Endometrial microvascular endothelial cells (primary cell): ENCODE measurements at regions not wholly inside any gene's neighbourhood (a gene's known extent, or its start where the extent isn't known, plus 50 kb on each side); places are given as distances from the start of the nearest gene placed in this dataset.

Experiments used
- in situ Hi-C: cut with HindIII; loops from 2 replicates; pipeline ENCODE4 v1.10.0; 2017; ENCODE audit warnings: low sequenced_read_pairs, low pct_unique_long_range_greater_than_20kb; ENCODE audit errors: inconsistent ontology term

DNA sequence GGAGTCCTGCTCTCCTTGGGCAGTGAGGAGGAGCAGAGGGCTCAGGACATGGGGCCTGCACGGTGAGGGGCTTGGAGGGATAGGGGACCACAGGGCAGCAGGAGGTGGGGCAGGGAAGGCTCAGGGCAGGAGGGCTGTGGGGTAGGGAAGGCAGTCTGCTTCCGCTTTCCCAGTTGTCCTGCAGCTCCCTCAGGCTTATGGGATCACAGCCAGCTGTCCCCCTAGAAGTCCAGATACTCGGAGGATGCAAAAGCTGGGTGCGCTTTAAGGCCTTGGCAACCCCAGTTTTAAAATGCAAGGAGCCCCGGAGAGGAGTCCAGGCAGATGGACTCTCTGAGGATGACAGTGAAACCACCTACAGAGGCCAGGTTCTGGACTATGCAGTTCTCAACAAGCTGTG is 299.1 kb upstream of the FOXF1 start:
- in situ Hi-C loops: no loop called here

- in situ Hi-C loops: no loop called here
Measured at GRCh38 chr16:86211800-86212199, 298.5 kb upstream of the FOXF1 start.

DNA sequence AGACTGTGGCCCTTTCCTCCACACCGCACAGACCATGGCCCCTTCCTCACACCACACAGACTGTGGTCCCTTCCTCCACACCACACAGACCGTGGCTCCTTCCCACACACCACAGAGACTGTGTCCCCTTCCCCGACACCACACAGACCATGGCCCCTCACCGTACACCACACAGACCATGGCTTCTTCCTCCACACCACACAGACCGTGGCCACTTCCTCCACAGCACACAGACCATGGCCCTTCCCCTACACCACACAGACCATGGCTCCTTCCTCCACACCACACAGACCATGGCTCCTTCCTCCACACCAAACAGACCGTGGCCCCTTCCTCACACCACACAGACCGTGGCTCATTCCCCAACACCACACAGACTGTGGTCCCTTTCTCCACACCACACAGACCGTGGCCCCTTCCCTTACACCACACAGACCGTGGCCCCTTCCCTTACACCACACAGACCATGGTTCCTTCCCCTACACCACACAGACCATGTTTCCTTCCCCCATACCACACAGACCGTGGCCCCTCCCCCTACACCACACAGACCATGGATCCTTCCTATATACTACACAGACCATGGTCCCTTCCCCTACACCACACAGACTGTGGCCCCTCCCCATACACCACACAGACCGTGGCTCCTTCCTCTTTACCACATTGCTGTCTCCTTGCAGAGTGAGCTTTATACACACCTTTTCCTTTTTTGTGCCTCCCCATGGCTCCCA is 297.5 kb upstream of the FOXF1 start:
- in situ Hi-C loops: no loop called here

GRCh38 chr16:86213437-86214205 is 296.7 kb upstream of the FOXF1 start:
- in situ Hi-C loops: no loop called here

- in situ Hi-C loops: no loop called here
Measured at GRCh38 chr16:86214326-86215232, 295.7 kb upstream of the FOXF1 start.

DNA sequence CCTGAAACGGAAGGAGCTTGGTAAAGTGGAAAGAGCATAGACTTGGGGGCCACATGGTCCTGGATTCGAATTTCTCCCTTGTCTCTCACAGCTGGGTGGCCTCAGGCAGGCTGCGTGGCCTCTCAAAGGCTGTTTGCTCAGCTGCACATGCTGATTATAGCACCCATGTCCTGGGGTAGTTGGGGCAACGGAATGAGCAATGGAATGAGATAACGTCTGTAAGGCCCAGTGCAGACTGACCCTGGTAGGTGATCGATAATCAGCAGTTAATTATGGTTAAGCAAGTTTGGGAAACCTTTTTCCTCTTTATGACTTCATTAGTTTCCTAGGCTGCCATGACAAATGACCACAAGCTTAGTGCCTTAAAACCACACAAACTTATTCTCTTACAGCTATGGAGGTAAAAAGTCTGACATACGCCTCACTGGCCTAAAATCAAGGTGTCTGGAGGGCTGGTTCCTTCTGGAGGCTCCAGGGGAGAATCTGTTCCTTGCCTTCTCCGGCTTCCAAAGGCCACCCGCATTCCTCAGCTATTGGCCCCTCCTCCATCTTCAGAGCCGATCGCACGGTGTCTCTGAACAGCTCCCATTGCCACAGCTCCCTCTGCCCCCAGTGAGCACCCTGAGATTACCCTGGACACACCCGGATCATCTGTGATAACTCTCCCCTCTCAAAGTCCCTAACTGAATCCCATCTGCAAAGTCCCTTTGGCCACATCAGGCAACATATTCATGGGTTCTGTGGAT is 294.9 kb upstream of the FOXF1 start:
- in situ Hi-C loops: no loop called here

GRCh38 chr16:86215979-86216585 is 294.2 kb upstream of the FOXF1 start:
- in situ Hi-C loops: no loop called here

DNA sequence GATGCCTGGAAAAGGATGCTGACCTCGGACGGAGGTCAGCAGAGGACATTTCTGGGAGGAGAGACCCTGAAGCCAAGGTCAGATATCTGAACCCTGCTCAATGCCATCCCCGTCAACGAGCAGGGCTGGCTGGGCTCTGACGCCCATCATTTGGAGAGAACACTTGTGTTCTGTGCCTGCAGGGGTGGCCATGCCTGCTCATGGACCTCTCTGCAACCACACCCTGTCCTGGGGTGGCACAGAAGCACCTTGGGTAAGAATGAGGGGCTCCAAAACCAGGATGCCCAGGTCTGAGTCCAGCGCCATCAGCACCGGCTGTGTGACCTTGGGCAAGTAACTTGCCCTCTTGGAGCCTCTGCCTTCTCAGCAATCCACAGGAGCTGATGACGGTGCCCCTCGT is 293.7 kb upstream of the FOXF1 start:
- in situ Hi-C loops: no loop called here

GRCh38 chr16:86217001-86217890 is 293.1 kb upstream of the FOXF1 start:
- in situ Hi-C loops: no loop called here

DNA sequence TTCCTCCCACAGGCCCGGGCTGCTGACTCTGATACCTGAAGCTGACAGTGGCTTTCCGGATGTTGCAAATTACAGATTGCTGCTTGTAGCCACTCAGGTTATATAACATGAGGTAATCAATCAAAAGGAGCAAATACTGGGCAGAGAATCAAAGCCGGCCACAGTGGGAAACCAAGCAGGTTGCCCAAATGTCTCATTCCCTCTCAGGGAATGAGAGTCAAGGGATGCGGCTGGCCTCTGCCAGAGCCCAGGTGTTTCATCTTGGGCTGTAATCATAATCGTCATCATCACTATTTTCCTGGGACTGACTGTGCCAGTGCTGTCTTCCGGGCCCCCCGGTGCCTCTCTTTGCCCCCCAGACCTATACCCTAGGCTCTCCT is 292.4 kb upstream of the FOXF1 start:
- in situ Hi-C loops: no loop called here

- in situ Hi-C loops: no loop called here
Measured at GRCh38 chr16:86218479-86219170, 291.7 kb upstream of the FOXF1 start.

DNA sequence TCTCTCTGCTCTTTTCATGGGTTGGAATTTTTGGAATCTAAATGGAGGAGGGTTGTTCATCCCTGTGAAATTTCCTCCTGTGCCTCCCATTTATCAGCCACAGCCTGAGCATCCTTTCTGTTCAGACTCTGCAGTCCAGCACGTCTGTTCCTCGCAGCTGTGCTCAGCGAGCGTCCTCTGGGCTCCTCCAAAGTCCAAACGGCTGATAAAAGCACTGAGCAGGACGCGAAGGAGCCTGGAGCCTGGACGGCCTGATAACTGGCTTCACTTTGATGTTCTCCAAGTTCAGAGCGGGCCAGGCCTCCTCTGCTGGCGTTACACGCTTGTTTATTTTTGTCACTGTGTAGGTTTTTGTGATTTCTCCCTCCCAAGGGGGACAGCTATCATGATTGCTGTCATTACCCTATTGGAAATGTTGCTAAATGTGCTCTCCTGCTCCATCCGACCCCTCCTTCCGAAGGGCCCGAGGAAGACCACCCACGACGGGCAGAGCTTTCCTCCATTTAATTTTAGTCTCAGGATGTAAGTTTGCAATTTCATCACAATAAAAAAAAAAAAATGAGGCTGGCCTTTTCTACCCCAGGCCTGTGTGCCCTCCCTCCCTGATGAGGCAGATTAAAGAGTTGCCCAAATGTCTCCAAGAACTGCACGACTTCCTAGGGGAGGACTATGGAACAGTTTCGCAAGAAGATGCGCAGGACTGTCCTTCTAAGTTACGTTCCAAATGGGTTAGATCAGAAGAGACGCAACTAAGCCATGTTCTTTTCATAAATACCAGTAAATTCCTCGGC is 290.5 kb upstream of the FOXF1 start:
- in situ Hi-C loops: no loop called here

GRCh38 chr16:86220561-86220960 is 289.8 kb upstream of the FOXF1 start:
- in situ Hi-C loops: no loop called here

DNA sequence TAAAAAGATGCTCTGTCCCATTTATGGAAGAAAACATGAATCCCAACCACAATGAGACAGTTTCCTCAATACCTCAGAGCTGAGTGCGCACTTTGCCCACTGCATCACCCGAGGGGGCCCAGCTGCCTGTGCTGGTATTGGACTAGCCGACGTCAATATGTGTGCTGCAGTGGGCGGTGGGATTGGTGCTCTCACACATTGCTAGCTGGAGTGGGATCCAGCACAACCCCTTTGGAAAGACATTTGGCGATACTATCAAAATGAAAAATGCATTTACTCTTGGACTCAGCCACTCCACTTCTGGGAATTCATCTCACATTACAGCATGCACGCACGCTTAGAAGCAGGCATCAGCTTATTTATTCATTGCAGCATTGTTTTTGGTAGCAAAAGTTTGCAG is 289.2 kb upstream of the FOXF1 start:
- in situ Hi-C loops: no loop called here

DNA sequence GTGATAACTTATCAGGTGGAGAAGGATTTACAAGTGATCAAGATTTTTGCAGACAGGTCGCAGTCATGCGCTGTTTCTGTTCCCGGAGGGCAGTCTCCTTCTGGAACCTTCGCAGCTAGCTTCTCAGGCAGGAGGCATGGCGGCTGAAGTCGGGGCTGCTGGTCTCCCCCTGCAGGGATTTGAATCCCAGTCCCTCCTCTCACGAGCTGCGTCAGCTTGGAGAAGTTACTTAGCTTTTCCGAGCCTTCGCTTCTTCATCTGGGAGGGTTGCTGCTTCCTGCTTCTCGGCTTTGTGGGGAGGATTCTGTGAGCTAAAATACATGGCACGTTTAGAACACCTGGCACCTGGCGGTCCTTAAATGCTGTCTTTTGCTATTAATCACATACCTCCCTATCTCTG is 287.8 kb upstream of the FOXF1 start:
- in situ Hi-C loops: no loop called here

DNA sequence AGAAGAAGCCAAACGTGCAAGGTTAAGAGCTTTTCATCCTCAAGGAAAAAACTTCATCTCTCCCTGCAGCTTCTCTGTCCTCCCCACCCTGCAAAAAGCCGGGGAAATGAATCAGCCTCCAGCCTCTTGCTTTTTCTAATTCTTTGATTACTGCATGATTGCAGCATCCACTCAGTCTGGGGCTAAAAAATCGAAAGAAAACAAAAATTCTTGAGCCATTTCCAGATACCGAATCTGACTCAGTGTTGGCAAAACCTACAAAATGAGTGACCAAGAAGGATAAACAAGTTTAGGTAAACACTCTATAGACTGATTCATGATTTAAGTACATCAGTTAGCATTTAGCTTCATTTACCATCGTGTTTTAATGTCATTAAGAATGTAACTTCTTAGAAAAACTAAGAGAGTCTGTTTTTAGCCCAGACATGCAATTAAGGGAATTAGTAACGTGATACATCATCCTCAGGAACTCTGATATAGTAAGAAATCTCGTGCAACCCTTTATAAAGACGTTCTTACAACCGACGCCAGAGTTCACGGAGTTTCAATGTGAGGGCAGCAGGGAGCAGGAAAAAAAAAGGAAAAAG is 287.3 kb upstream of the FOXF1 start:
- in situ Hi-C loops: no loop called here
